Uterus (tissue), 3 donors: ENCODE measurements at regions not wholly inside any gene's neighbourhood (a gene's known extent, or its start where the extent isn't known, plus 50 kb on each side); places are given as distances from the start of the nearest gene placed in this dataset.
"Not testable (repeated sequence)": the region's sequence is repeated elsewhere in the genome, so short reads cannot be mapped to it uniquely, and the experiment has no call there.

ENCODE experiments used
- DNase-seq, 2 donors: peaks; one replicate each; pipeline ENCODE4 v3.0.0-alpha.2; 2019 to 2020
- H3K27ac ChIP-seq, 2 donors: fragments of 200-600 bp; sonication (generic); 1 replicate in 1 of 2; 2 replicates in 1 of 2; pipeline ENCODE4 v1.5.1; 2016 to 2018
- H3K27me3 ChIP-seq, 2 donors: fragments of 200-600 bp; sonication (generic); one replicate each; pipeline ENCODE4 v1.5.1; 2018 to 2019; ENCODE audit warnings: control low read depth in 1 of 2
- H3K36me3 ChIP-seq, 2 donors: fragments of 200-600 bp; sonication (generic); one replicate each; pipeline ENCODE4 v1.5.1; 2019; ENCODE audit warnings: control low read depth in 1 of 2
- H3K4me1 ChIP-seq, 2 donors: fragments of 200-600 bp; sonication (generic); one replicate each; pipeline ENCODE4 v1.5.1; 2018 to 2019; ENCODE audit warnings: control low read depth in 1 of 2
- H3K4me3 ChIP-seq, 2 donors: fragments of 200-600 bp; sonication (generic); 1 replicate in 1 of 2; 2 replicates in 1 of 2; pipeline ENCODE4 v1.5.1; 2018 to 2019; ENCODE audit warnings: mild to moderate bottlenecking in 1 of 2
- H3K9me3 ChIP-seq, 2 donors: fragments of 200-600 bp; sonication (generic); one replicate each; pipeline ENCODE4 v1.5.1; 2019; ENCODE audit warnings: control low read depth in 1 of 2
- CTCF ChIP-seq, 4 experiments: fragments of 200-600 bp in 2 of 4; fragments of 450-650 bp in 2 of 4; sonication (generic) in 2 of 4; IDR thresholded peaks; one replicate each; pipeline ENCODE4 v1.5.1; 2016 to 2019; ENCODE audit warnings: antibody characterized with exemption in 4 of 4, mild to moderate bottlenecking in 2 of 4, moderate library complexity in 1 of 4
- POLR2A ChIP-seq, 2 donors: fragments of 450-650 bp; IDR thresholded peaks; one replicate each; pipeline ENCODE4 v1.6.1; 2016; ENCODE audit warnings: antibody characterized with exemption in 2 of 2, mild to moderate bottlenecking in 1 of 2, moderate library complexity in 1 of 2
- intact Hi-C: fragments of 100-400 bp; cut with DNase I; formaldehyde crosslinking; loops from one replicate; pipeline ENCODE4 v1.15.1; 2023; ENCODE audit warnings: low total_unique reads
- donor health status: DM: yes; HTN: yes; CAD: no.

GRCh38 chr3:101972430-101973162, 123.3 kb downstream of the NFKBIZ start:
- H3K4me3 ChIP-seq = no peak overlapping the region
- no peaks in the 10 kb centered on the region for H3K27me3 ChIP-seq
- no peak overlapping the region for H3K27ac ChIP-seq
- no peaks in the 10 kb centered on the region for H3K36me3 ChIP-seq
- H3K9me3 ChIP-seq = no peaks in the 10 kb centered on the region
- TF ChIP-seq POLR2A (IDR thresholded peaks at IDR 0.05) (no peak), CTCF (IDR thresholded peaks at IDR 0.05) (no peak)
- H3K4me1 ChIP-seq = no peaks in the 10 kb centered on the region
- DNase-seq = no peak
- intact Hi-C loops = no loop called here

DNA sequence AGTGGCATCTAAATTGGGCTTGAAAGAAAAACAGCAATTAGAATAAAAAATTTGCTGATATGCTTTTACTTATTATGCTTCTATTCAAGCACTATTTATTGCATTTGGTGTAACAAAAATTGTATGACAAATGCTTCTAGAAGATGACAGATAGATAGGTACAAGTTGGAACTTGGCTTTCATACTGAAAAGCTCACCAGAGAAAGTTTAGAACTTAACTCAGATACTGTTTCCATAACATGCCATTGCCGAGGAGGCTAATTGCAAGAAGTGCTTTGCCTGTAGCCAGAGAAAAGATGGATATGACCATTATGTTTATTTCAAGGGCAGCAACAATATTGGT, 123.8 kb downstream of the NFKBIZ start:
- no peaks in the 10 kb centered on the region for H3K36me3 ChIP-seq
- DNase-seq = no peak
- no peaks in the 10 kb centered on the region for H3K9me3 ChIP-seq
- no peak overlapping the region for H3K27ac ChIP-seq
- no peaks in the 10 kb centered on the region for H3K4me1 ChIP-seq
- no peak overlapping the region for H3K4me3 ChIP-seq
- TF ChIP-seq CTCF (IDR thresholded peaks at IDR 0.05) (no peak), POLR2A (IDR thresholded peaks at IDR 0.05) (no peak)
- intact Hi-C loops = no loop called here
- no peaks in the 10 kb centered on the region for H3K27me3 ChIP-seq

- H3K36me3 ChIP-seq, H3K4me1 ChIP-seq, intact Hi-C loops, DNase-seq, H3K27me3 ChIP-seq, H3K9me3 ChIP-seq, H3K4me3 ChIP-seq: not testable (repeated sequence)
- H3K27ac ChIP-seq = peak overlapping the region in 1 of 2 donors; percentile 52
Measured at GRCh38 chr3:101975415-101975814, 126.1 kb downstream of the NFKBIZ start.

- peak in 1 of 2 donors; percentile 24 for DNase-seq
- intact Hi-C loops = no loop called here
- Histone ChIP-seq H3K27ac (peak overlapping the region; percentile 34 to 52), H3K36me3 (no peaks in the 10 kb centered on the region), H3K27me3 (no peaks in the 10 kb centered on the region), H3K4me1 (no peaks in the 10 kb centered on the region), H3K4me3 (no peak overlapping the region), H3K9me3 (no peaks in the 10 kb centered on the region)
- TF ChIP-seq CTCF (IDR thresholded peaks at IDR 0.05) = no peak
- TF ChIP-seq POLR2A (IDR thresholded peaks at IDR 0.05) = no peak
Measured at GRCh38 chr3:101976473-101976872, 127.2 kb downstream of the NFKBIZ start.

DNA sequence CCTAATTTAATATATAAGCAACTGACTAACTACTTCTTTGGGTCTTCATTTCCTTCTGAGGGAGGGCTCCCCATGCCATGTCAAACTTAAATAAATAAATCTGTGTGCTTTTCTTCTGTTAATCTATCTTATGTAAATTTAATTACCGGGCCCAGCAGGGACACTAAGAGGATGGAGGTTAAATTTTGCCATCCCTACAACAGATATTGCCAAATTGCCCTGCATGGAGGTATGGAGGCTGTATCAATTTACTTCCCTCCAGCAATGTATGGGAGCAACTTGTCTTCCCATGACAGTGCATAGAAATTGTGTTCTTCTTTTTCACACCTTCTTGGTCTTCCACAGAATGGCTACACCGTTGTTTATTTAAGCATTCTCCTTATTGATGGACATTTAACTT, 129.0 kb downstream of the NFKBIZ start:
- intact Hi-C loops = no loop called here
- TF ChIP-seq CTCF (IDR thresholded peaks at IDR 0.05) = no peak
- no peak for TF ChIP-seq POLR2A (IDR thresholded peaks at IDR 0.05)
- Histone ChIP-seq H3K4me1 (no peaks in the 10 kb centered on the region), H3K4me3 (no peak overlapping the region), H3K27me3 (no peaks in the 10 kb centered on the region), H3K27ac (peak overlapping the region in 1 of 2 donors; percentile 6), H3K36me3 (no peaks in the 10 kb centered on the region), H3K9me3 (no peaks in the 10 kb centered on the region)
- DNase-seq = no peak

GRCh38 chr3:101979033-101979432, 129.7 kb downstream of the NFKBIZ start:
- TF ChIP-seq POLR2A (IDR thresholded peaks at IDR 0.05) = no peak
- TF ChIP-seq CTCF (IDR thresholded peaks at IDR 0.05) = no peak
- no peaks in the 10 kb centered on the region for H3K9me3 ChIP-seq
- H3K36me3 ChIP-seq = no peaks in the 10 kb centered on the region
- no peak overlapping the region for H3K27ac ChIP-seq
- no peak for DNase-seq
- no peak overlapping the region for H3K4me3 ChIP-seq
- intact Hi-C loops = no loop called here
- H3K27me3 ChIP-seq = no peaks in the 10 kb centered on the region
- no peaks in the 10 kb centered on the region for H3K4me1 ChIP-seq
